Nephron progenitor cell (in vitro differentiated cells): ENCODE measurements at regions not wholly inside any gene's neighbourhood (a gene's known extent, or its start where the extent isn't known, plus 50 kb on each side); places are given as distances from the start of the nearest gene placed in this dataset.

Experiments
- DNase-seq: peaks from one replicate; pipeline ENCODE4 v3.0.0; 2021
- H3K27ac Mint-ChIP-seq: 2 replicates; pipeline ENCODE4 v1.8.0; 2021; ENCODE audit warnings: mild to moderate bottlenecking, moderate library complexity, mixed read lengths
- H3K27me3 Mint-ChIP-seq: 2 replicates; pipeline ENCODE4 v1.8.0; 2021; ENCODE audit warnings: mild to moderate bottlenecking, low read depth, mixed read lengths; ENCODE audit not compliant: poor library complexity
- H3K36me3 Mint-ChIP-seq: 2 replicates; pipeline ENCODE4 v1.8.0; 2021; ENCODE audit warnings: low read depth, mixed read lengths
- H3K4me1 Mint-ChIP-seq: 2 replicates; pipeline ENCODE4 v1.8.0; 2021; ENCODE audit warnings: mixed read lengths
- H3K4me3 Mint-ChIP-seq: 2 replicates; pipeline ENCODE4 v1.8.0; 2021; ENCODE audit warnings: mild to moderate bottlenecking, moderate library complexity, mixed read lengths
- H3K9me3 Mint-ChIP-seq: 2 replicates; pipeline ENCODE4 v1.8.0; 2021; ENCODE audit warnings: mild to moderate bottlenecking, moderate library complexity, mixed read lengths
- CTCF ChIP-seq: fragments of 200-600 bp; sonication (generic); IDR thresholded peaks from 2 replicates; pipeline ENCODE4 v1.5.0; 2021; ENCODE audit warnings: antibody characterized with exemption

- Mint-ChIP-seq H3K4me3 (no peak overlapping the region), H3K4me1 (no peaks in the 10 kb centered on the region), H3K36me3 (peaks cover 48% of the 10 kb centered on the region), H3K27ac (no peak overlapping the region), H3K27me3 (peaks cover 6% of the 10 kb centered on the region), H3K9me3 (peaks cover 88% of the 10 kb centered on the region)
- DNase-seq, result no peak
- no peak for TF ChIP-seq CTCF
These were observed 58.2 kb upstream of the SNCAIP start for GRCh38 chr5:122253794-122254193.

GRCh38 chr5:122256388-122256787, 55.6 kb upstream of the SNCAIP start:
- TF ChIP-seq CTCF, result no peak

GRCh38 chr5:122257000-122257399, 55.0 kb upstream of the SNCAIP start:
- Mint-ChIP-seq H3K4me3 (no peak overlapping the region), H3K36me3 (peaks cover 33% of the 10 kb centered on the region)

More at GRCh38 chr5:122256388-122256787, 55.6 kb upstream of the SNCAIP start:
- Mint-ChIP-seq H3K36me3 (peaks cover 36% of the 10 kb centered on the region), H3K27ac (no peak overlapping the region), H3K4me1 (no peaks in the 10 kb centered on the region), H3K4me3 (no peak overlapping the region), H3K9me3 (peaks cover 72% of the 10 kb centered on the region), H3K27me3 (peaks cover 6% of the 10 kb centered on the region)
- no peak for DNase-seq

GRCh38 chr5:122258241-122258640, 53.8 kb upstream of the SNCAIP start:
- peaks cover 57% of the 10 kb centered on the region for H3K9me3 Mint-ChIP-seq
- no peak overlapping the region for H3K4me3 Mint-ChIP-seq
- H3K27ac Mint-ChIP-seq, result no peak overlapping the region
- TF ChIP-seq CTCF, result no peak
- no peak for DNase-seq
- peaks cover 6% of the 10 kb centered on the region for H3K27me3 Mint-ChIP-seq
- H3K4me1 Mint-ChIP-seq, result no peaks in the 10 kb centered on the region
- peaks cover 30% of the 10 kb centered on the region for H3K36me3 Mint-ChIP-seq

More at GRCh38 chr5:122257000-122257399, 55.0 kb upstream of the SNCAIP start:
- Mint-ChIP-seq H3K4me1 (no peaks in the 10 kb centered on the region), H3K27me3 (peaks cover 6% of the 10 kb centered on the region), H3K9me3 (peaks cover 66% of the 10 kb centered on the region), H3K27ac (no peak overlapping the region)
- TF ChIP-seq CTCF, result no peak
- no peak for DNase-seq

GRCh38 chr5:122258840-122259239, 53.2 kb upstream of the SNCAIP start:
- TF ChIP-seq CTCF, result no peak
- Mint-ChIP-seq H3K4me1 (no peaks in the 10 kb centered on the region), H3K27me3 (peaks cover 6% of the 10 kb centered on the region), H3K9me3 (peaks cover 51% of the 10 kb centered on the region), H3K27ac (no peak overlapping the region), H3K36me3 (peaks cover 27% of the 10 kb centered on the region), H3K4me3 (no peak overlapping the region)
- no peak for DNase-seq

DNA sequence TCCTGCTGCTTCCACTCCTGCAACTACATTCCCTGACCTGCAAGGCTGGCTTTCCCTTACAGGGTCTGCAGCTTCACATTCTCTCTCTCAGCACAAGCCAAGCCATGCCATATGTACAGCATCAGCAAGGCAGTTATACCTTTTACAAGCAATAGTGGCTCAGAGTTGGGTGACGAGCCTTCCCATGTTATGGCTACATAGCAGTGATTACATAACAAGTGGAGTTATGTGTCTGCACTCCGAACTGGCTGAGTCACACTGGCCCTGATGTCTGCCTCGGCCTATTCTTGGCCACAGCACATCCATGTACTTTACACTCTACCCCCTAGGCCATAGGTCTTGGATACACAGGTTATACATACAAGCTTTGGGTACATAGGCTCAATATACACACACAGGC, 52.0 kb upstream of the SNCAIP start:
- H3K27me3 Mint-ChIP-seq, result peaks cover 6% of the 10 kb centered on the region
- no peak for DNase-seq
- H3K36me3 Mint-ChIP-seq, result peaks cover 18% of the 10 kb centered on the region
- no peak overlapping the region for H3K27ac Mint-ChIP-seq
- no peaks in the 10 kb centered on the region for H3K4me1 Mint-ChIP-seq
- H3K4me3 Mint-ChIP-seq, result no peak overlapping the region
- peaks cover 40% of the 10 kb centered on the region for H3K9me3 Mint-ChIP-seq
- no peak for TF ChIP-seq CTCF
